ENCODE measurements at regions not wholly inside any gene's neighbourhood (a gene's known extent, or its start where the extent isn't known, plus 50 kb on each side); places are given as distances from the start of the nearest gene placed in this dataset.

DNA sequence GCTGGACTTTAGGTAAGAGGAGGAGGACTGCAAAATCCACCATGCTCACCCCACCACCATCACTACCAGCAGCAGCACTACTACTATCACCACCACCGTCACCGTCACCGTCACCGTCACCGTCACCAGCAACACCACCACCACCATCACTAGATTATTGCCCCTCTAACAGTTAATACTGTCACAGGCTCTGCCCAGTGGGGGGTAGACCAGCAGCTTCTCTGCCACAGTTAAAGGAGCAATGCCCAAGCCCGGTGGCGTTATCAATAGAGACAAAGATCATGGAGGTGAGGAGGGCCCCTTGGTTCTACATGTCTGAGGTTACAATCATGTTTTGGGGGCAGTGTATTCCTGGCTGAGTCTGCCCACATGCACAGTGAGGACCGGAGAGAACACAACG is 184.4 kb upstream of the DYNLRB2 start:
- DNase-seq (ENCODE audit: low spot score): no peak

DNA sequence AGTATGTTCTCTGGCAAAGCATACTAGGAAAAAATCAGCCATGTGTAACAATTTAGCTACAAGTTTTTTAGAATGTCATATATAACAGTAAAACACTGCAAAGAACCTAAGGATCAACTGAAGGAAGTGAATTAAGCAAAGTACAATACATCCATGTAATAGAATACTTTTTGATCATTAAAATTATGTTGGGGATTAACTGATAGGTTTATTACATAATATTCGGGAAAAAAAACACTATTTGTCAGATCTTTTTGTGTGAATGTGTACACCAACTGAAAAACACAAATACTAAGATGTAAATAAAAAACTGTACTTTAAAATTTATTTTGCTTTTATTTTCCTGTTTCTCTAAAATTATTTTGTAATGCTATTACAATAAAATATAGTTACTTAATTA is 185.5 kb upstream of the DYNLRB2 start:
- no peak for DNase-seq (ENCODE audit: low spot score)

DNA sequence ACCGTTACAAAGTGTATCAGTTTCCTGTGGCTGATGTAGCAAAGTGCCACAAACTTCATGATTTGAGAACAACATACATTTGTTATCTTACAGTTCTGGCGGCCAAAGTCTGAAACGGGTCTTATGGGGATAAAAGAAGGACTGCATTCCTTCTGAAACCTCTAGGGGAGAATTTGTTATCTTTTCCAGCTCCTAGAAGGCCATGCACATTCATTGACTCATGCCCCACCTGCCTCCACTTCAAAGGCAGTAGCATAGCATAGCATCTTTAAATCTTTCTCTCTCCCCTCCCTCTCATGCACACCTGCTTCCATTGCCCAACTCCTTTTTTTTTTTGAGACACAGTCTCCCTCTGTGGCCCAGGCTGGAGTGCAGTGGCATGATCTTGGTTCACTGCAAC is 190.7 kb upstream of the DYNLRB2 start:
- no peak for DNase-seq (ENCODE audit: low spot score)

DNA sequence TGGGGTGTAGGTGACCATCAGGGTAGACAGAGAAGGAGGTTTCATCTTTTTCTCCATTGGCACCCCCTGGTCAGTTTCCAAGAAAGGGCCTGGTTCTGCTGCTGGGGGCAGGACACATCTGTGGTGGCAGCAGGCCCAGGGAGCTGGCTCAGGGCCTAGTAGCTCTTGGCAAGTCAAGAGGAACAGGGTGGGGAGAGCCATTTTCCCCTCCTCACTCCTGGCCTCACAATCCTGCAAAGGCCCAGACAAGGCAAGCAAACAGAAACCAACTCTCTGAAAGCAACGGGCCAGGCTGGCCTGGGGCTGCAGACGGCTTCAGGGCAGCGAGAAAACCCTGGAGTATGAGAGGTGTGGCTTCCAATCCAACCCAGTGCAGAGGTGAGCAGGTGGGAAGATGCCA is 192.9 kb upstream of the DYNLRB2 start:
- peak; percentile 73 for DNase-seq (ENCODE audit: low spot score)

DNA sequence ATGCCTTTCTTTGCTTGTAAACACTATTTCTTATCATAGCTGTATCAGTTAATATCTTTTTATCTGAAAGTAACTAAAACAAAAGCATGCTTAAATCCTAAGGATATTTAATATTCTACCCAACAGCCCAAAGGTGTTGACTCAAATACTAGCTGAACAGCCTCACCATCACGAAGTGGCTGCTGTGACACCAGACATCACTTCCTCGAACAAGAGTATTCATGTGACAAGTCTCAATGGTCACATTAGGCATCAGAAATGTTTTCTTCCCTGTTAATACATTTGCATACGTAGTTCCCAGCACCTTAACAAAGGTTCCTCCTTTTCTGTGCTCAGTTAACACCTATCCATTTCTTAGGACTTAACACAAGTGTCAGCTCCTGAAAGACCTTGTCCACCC is 193.8 kb upstream of the DYNLRB2 start:
- DNase-seq (ENCODE audit: low spot score): no peak

GRCh38 chr16:80346111-80346632 is 194.6 kb upstream of the DYNLRB2 start:
- DNase-seq (ENCODE audit: low spot score): no peak

DNA sequence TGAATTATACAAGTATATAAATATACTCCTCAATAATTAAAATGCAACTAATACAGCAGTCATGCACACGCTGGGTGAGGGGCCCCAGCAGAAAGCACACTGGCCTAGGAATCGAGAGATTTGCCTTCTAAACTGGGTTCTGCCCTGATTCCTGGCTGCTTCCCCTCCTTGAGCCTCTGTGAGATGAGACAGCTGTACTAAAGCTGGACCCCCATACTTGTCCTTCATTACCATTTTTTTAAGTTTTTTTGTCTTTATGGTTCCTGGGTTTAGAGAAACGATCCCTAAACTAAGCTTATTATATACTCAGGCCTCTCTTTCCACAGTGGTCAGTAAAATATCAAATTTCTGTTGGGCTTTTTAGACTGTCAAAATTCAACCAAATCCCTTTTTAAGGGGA is 195.1 kb upstream of the DYNLRB2 start:
- no peak for DNase-seq (ENCODE audit: low spot score)

DNA sequence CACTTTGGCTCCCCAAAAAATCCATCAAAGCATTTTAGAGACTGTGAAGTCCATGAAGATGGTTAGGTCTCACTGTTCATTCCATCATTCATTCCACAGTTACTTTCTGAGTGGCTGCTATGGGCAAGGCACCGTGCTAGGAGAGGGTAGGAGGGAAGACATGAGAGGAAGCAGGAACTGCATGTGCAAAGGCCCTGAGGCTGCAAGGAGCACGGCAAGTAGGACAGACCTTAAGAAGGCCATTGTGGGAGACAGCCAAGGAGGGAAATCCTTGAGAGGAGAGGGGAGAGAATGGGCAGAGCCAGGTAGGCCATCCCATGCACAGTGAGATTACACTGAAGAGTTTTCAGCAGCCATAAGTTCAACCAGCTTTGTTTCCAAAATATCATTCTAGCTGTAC is 196.2 kb upstream of the DYNLRB2 start:
- no peak for DNase-seq (ENCODE audit: low spot score)

DNA sequence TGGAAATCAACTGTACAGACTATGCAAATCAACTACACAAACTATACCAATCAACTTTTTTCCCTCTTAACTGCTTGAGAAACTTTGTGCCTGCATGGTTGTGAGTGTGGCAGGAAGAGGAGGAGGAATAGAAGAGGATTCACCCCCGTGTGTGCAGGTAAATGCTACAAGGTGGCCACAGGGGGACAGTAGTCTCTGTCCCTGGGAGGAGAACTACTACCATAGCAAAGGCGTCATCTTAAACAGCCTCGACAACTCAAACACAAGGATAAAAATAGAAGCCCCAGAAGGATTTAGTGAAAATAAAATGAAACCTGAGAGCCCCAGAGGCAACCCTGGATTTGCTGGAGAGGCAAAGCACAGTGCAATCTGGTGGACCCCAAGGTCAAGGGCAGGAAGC is 199.5 kb upstream of the DYNLRB2 start:
- no peak for DNase-seq (ENCODE audit: low spot score)

- no peak for DNase-seq (ENCODE audit: low spot score)
These were observed 203.0 kb upstream of the DYNLRB2 start for GRCh38 chr16:80337786-80338185.

- no peak for DNase-seq (ENCODE audit: low spot score)
These were observed 210.0 kb upstream of the DYNLRB2 start for GRCh38 chr16:80330803-80331202.

DNA sequence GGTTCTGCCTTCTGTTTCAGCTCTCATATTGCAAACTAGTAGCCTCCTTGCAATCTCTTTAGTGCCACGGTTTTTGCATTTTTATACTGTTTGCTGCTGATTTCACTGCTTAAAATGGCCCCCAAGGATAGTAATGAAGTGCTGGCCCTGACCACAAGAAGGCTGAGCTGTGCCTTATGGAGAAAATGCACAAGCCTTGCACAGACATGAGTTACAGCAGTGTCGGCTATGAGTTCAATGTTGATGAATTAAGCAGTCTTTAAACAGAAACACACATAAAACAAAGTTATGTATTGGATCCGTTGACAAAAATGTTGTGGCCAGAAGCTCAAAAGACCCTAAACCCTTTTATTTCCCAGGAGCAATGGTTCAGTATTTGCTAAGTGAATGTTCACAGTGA is 210.6 kb upstream of the DYNLRB2 start:
- DNase-seq (ENCODE audit: low spot score): no peak

- DNase-seq (ENCODE audit: low spot score): no peak
These were observed 213.1 kb upstream of the DYNLRB2 start for GRCh38 chr16:80327740-80328139.

DNA sequence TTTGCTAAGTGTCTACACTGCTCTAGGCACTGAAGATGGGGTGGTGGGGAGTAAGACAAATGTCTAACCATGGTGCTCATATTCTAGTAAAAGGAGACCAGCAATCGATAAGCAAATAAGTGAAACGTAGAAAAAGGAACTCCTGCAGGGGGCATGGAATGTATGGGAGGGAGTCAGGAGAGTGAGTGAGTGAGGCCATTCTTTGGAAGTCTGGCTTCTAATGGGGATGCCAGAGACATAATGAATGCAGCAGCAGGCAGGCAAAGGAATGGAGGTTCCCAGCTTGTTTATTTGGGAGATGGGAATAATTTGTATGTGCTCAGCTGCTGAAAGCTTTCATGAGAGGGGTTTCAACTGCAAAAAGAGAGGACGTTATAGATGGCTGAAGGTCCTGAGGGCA is 216.4 kb upstream of the DYNLRB2 start:
- no peak for DNase-seq (ENCODE audit: low spot score)

GRCh38 chr16:80323808-80324195 is 217.0 kb upstream of the DYNLRB2 start:
- no peak for DNase-seq (ENCODE audit: low spot score)

GRCh38 chr16:80323187-80323807 is 217.5 kb upstream of the DYNLRB2 start:
- no peak for DNase-seq (ENCODE audit: low spot score)

DNA sequence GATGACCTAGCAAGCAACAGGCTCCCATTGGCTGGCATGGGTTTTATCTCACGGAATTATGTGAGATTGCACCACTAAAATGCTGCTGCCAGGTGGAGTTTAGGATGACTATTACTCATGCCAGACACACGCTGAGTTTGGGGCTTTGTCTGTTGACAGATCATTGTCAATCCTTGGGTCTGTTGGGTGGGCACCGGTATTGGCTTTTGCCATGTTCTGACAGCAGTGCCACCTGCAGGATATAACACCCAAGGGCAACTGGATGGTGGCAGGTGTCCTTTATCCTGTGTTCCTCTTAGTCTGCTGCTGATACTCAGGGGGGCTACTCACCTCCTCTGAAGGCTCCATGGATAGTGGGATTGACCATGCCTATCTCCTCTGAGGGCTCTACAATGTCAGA is 221.6 kb upstream of the DYNLRB2 start:
- no peak for DNase-seq (ENCODE audit: low spot score)

DNA sequence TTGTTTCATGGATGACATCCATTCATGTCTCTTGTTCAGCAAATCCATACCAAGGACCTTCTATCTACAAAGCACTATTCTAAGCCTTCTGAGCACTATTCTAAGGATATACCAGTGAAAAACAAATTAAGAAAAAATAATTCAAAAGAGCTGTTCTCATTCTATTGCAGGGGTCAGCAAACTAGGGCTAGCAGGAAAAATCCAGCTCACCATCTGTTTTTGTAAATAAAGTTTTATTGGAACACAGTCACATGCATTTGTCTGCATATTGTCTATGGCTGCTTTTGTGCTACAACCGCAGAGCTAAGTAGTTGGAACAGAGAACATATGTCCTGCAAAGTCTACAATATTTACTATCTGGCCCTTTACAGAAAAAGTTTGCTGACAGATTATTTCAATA is 222.7 kb upstream of the DYNLRB2 start:
- DNase-seq (ENCODE audit: low spot score): no peak

DNA sequence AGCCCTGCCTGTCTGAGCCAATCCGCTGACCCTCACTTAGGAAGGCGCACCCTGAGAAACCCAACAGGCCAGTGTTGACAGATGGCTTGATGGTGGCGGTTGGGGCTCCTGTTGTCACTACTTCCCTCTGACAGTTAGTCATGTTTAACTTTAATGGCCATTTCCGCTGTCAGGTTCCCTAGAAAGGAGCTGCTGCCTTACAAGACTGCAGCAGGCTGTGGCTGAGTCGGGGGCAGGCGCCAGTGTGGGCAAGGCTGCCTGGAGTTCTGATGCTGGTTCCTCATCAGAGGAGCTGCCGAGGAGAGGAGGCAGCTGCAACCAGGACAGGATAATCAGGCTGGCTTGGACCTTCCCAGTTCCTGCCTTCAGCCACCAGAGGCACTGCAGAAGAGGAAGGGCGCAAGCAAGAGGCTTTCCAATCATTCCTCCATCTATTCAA is 223.2 kb upstream of the DYNLRB2 start:
- no peak for DNase-seq (ENCODE audit: low spot score)

- no peak for DNase-seq (ENCODE audit: low spot score)
These were observed 223.7 kb upstream of the DYNLRB2 start for GRCh38 chr16:80317116-80317515.

DNA sequence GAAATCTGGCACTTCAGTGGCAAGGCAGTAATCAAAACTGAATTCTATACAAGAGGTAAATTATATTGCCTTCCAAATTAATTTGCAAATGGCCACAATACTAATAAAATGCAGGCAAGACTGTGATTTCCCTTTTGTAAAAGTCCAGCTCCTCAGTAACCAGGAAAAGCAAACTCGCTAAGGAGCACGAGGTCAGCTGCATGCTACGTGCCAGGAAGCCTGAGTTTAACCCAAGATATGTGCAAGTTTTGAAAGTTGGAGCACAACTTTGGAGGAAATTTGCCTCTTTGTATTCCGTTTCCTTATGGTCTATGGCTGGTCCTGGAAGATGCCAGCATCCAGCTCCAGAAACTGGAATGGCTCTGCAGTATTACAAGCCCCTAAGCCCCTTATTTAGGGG is 226.8 kb upstream of the DYNLRB2 start:
- DNase-seq (ENCODE audit: low spot score): no peak

DNA sequence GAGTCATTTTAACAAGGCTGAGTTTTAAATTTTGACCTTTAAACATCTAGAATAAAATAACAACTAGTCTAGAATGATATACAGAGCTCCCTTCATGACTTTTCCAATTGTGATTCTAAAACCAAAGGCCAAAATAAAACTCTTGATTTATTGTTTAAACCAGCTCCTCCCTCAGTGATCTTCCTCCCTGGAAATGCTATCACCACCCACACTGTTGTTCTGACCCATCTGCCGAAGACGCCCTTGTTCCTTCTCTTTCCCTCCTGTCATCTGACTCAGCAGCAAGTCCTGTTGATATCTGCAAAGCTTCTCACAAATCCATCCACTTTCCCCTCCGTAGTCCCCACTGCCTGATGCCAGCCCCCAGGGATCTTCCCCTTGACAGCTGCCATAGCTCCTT is 231.6 kb upstream of the DYNLRB2 start:
- DNase-seq (ENCODE audit: low spot score): no peak

DNA sequence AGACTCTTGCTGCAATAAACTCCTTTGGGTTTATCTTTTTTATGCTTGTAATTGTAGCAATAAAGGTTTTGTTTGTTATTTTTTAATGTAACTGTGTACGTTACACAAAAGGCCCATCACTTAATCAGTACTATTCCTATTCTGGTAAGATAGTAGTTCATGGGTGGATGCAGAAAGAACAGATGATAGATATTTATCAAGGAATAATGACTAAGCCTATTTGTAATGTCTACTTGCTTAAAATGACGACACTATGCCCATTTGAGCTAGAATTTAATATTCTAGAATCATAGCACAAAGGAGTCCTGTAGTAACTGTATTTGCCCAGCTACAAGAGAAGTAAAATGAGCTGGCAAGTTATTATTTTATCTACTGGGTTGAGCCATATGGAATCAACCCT is 235.4 kb upstream of the DYNLRB2 start:
- no peak for DNase-seq (ENCODE audit: low spot score)

DNA sequence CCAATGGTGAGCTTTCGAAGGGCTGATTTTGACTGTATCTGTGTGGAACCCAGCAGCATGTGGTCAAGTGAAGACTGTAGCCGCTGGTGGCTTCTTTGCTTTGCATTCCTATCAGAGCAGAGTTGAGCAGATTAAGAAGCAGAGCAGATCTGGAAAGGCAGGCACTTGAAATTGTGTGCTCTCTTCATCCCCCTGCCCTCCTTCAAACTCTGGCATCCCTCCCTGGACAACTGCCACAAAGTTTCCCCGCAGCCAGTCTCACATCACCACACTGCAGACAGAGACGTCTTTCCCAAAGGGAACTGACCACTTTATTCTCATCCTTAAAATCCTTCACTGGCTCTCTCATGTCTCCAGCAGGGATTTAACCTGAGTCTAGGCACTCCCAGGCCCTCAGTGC is 237.1 kb upstream of the DYNLRB2 start:
- DNase-seq (ENCODE audit: low spot score): no peak

Data from ureter (tissue), 1 donor.